Liver (tissue), 8 donors: ENCODE measurements at regions not wholly inside any gene's neighbourhood (a gene's known extent, or its start where the extent isn't known, plus 50 kb on each side); places are given as distances from the start of the nearest gene placed in this dataset.

Experiments used
- DNase-seq: peaks from one replicate; pipeline ENCODE4 v3.0.0-alpha.2; 2017; ENCODE audit warnings: low spot score
- H3K27ac ChIP-seq, 2 donors: one replicate each; pipeline ENCODE4 v1.7.0; 2013; ENCODE audit warnings: inconsistent platforms in 2 of 2, low read length in 2 of 2, control low read depth in 1 of 2, low read depth in 1 of 2, mild to moderate bottlenecking in 1 of 2
- H3K27me3 ChIP-seq, 4 donors: one replicate each; pipeline versions ENCODE4 v1.6.1 to v1.7.0; 2013; ENCODE audit warnings: low read length in 3 of 4, inconsistent platforms in 1 of 4, mild to moderate bottlenecking in 1 of 4, moderate library complexity in 1 of 4; ENCODE audit not compliant: control insufficient read depth in 4 of 4, insufficient read depth in 4 of 4
- H3K36me3 ChIP-seq, 4 donors: one replicate each; pipeline versions ENCODE4 v1.6.1 to v1.7.0; 2013; ENCODE audit warnings: low read length in 3 of 4, mild to moderate bottlenecking in 3 of 4, low read depth in 1 of 4, moderate library complexity in 1 of 4; ENCODE audit not compliant: control insufficient read depth in 4 of 4, insufficient read depth in 3 of 4
- H3K4me1 ChIP-seq, 4 donors: one replicate each; pipeline versions ENCODE4 v1.6.1 to v1.7.0; 2013; ENCODE audit warnings: low read length in 3 of 4, mild to moderate bottlenecking in 3 of 4, moderate library complexity in 1 of 4; ENCODE audit not compliant: control insufficient read depth in 4 of 4, insufficient read depth in 4 of 4
- H3K4me3 ChIP-seq, 3 donors: one replicate each; pipeline versions ENCODE4 v1.6.1 to v1.7.0; 2013; ENCODE audit warnings: low read length in 3 of 3, control low read depth in 1 of 3, low read depth in 1 of 3, mild to moderate bottlenecking in 1 of 3
- H3K9ac ChIP-seq, 2 donors: one replicate each; pipeline ENCODE4 v1.7.0; 2013; ENCODE audit warnings: low read length in 2 of 2, mild to moderate bottlenecking in 2 of 2, moderate library complexity in 2 of 2, control low read depth in 1 of 2, low read depth in 1 of 2
- H3K9me3 ChIP-seq, 4 donors: one replicate each; pipeline versions ENCODE4 v1.6.1 to v1.7.0; 2013; ENCODE audit warnings: low read length in 3 of 4; ENCODE audit not compliant: control insufficient read depth in 4 of 4
- ATF3 ChIP-seq: IDR thresholded peaks from 2 replicates; pipeline ENCODE4 v1.6.1; 2016; ENCODE audit warnings: antibody characterized with exemption
- CTCF ChIP-seq: fragments of 150-350 bp; IDR thresholded peaks from 2 replicates; pipeline ENCODE4 v1.5.1; 2017; ENCODE audit warnings: improper control_type of control experiment, low read depth, low read length; ENCODE audit not compliant: missing input control
- FOXA2 ChIP-seq: IDR thresholded peaks from 2 replicates; pipeline ENCODE4 v1.6.1; 2016; ENCODE audit warnings: antibody characterized with exemption
- GABPA ChIP-seq, 2 donors: IDR thresholded peaks in 1 of 2; conservative IDR thresholded peaks in 1 of 2; 2 replicates each; pipeline ENCODE4 v1.6.1; 2016; ENCODE audit warnings: antibody characterized with exemption in 2 of 2, mild to moderate bottlenecking in 1 of 2, moderate library complexity in 1 of 2
- HNF4A ChIP-seq, 2 donors: conservative IDR thresholded peaks; 2 replicates each; pipeline ENCODE4 v1.6.1; 2016; ENCODE audit warnings: antibody characterized with exemption in 2 of 2, mild to moderate bottlenecking in 2 of 2
- MAX ChIP-seq: IDR thresholded peaks from 2 replicates; pipeline ENCODE4 v1.6.1; 2016; ENCODE audit warnings: antibody characterized with exemption
- NR2F2 ChIP-seq: IDR thresholded peaks from 2 replicates; pipeline ENCODE4 v1.6.1; 2016; ENCODE audit warnings: antibody characterized with exemption
- RAD21 ChIP-seq, 2 donors: IDR thresholded peaks; 2 replicates each; pipeline ENCODE4 v1.6.1; 2016; ENCODE audit warnings: antibody characterized with exemption in 2 of 2, mild to moderate bottlenecking in 2 of 2
- SP1 ChIP-seq: IDR thresholded peaks from 2 replicates; pipeline ENCODE4 v1.6.1; 2018; ENCODE audit warnings: antibody characterized with exemption, mild to moderate bottlenecking
- TAF1 ChIP-seq: conservative IDR thresholded peaks from 2 replicates; pipeline ENCODE4 v1.6.1; 2016; ENCODE audit warnings: antibody characterized with exemption, mild to moderate bottlenecking
- YY1 ChIP-seq: IDR thresholded peaks from 2 replicates; pipeline ENCODE4 v1.6.1; 2016; ENCODE audit warnings: antibody characterized with exemption, mild to moderate bottlenecking
- WGBS: extraction: QIAGEN DNeasy Blood & Tissue Kit; methylation state at CpG from one replicate; pipeline ENCODE4 v1.1.7; 2013; 5-methylcytosine and 5-hydroxymethylcytosine counted together
- TF ChIP-seq, protein P1 (sequence below): IDR thresholded peaks from 2 replicates; pipeline ENCODE4 v1.6.1; 2016; ENCODE audit warnings: antibody characterized with exemption
- TF ChIP-seq, protein P2 (sequence below): IDR thresholded peaks from 2 replicates; pipeline ENCODE4 v1.6.1; 2016; ENCODE audit warnings: antibody characterized with exemption, mild to moderate bottlenecking
- donor health status: healthy.
- donor health status: healthy.
- donor health status: healthy.
- donor health status: healthy.
- donor health status: healthy.

DNA sequence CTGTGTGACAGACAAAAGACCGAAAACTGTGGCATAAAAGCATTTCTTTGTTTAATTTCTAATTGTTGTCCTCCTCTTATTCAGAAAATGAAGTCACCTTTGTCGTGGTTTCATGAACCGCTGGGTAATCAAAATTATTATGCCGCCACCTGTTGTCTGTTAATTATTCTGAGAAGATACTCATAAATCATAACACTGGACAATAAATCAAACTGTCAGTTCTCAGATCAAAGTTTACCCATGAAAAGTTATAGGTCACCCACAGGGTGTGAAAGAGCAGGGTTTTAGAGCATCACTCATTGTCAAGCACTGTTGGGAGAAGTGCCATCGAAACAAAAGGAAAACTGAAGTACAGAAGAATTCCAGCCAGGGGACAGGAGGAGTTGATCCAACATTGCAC lies 474.3 kb downstream of the NR2F2 start:
- Histone ChIP-seq H3K9ac (no peak overlapping the region), H3K27ac (no peak overlapping the region), H3K4me1 (no peaks in the 10 kb centered on the region), H3K36me3 (no peaks in the 10 kb centered on the region), H3K27me3 (peaks cover 0 to 2% (median under 1%) of the 10 kb centered on the region in 4 donors), H3K4me3 (no peak overlapping the region), H3K9me3 (no peaks in the 10 kb centered on the region)
- no peak for TF ChIP-seq RAD21 (IDR thresholded peaks at IDR 0.05)
- TF ChIP-seq GABPA (IDR thresholded peaks at IDR 0.05 in 1 of 2, conservative IDR thresholded peaks at IDR 0.05 in 1 of 2), result no peak
- no peak for TF ChIP-seq HNF4A (conservative IDR thresholded peaks at IDR 0.05)
- TF ChIP-seq FOXA2, result no peak
- TF ChIP-seq, protein P1, sequence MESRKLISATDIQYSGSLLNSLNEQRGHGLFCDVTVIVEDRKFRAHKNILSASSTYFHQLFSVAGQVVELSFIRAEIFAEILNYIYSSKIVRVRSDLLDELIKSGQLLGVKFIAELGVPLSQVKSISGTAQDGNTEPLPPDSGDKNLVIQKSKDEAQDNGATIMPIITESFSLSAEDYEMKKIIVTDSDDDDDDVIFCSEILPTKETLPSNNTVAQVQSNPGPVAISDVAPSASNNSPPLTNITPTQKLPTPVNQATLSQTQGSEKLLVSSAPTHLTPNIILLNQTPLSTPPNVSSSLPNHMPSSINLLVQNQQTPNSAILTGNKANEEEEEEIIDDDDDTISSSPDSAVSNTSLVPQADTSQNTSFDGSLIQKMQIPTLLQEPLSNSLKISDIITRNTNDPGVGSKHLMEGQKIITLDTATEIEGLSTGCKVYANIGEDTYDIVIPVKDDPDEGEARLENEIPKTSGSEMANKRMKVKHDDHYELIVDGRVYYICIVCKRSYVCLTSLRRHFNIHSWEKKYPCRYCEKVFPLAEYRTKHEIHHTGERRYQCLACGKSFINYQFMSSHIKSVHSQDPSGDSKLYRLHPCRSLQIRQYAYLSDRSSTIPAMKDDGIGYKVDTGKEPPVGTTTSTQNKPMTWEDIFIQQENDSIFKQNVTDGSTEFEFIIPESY, result no peak
- TF ChIP-seq ATF3, result no peak
- WGBS, result 73% methylated on average over 5 of the region's 5 CpGs
- DNase-seq, result no peak

DNA sequence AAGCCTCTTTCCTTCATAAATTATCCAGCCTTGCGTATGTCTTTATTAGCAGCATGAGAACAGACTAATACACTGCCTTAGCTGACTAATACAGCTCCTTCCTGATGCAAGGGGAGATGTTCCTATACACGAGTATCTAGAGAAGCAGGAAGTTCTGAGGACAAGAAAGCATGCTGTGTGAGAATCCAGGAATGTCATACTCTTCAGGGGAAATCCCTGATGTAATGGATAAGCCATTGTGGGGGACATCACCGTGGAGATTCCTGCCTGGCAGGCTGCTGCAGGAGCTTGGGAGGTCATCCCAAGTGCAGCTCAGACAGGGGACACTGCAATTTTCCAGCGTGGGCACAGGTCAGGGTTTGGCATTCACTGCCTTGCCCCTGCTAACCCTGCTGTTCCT lies 476.9 kb downstream of the NR2F2 start:
- H3K36me3 ChIP-seq, result no peaks in the 10 kb centered on the region
- no peak for DNase-seq
- 64% methylated on average over 4 of the region's 4 CpGs for WGBS
- H3K27me3 ChIP-seq, result peaks cover 0 to 3% (median under 1%) of the 10 kb centered on the region in 4 donors
- no peak overlapping the region for H3K4me3 ChIP-seq
- no peaks in the 10 kb centered on the region for H3K4me1 ChIP-seq
- H3K27ac ChIP-seq, result no peak overlapping the region
- no peaks in the 10 kb centered on the region for H3K9me3 ChIP-seq
- H3K9ac ChIP-seq, result no peak overlapping the region
- TF ChIP-seq, protein P2, sequence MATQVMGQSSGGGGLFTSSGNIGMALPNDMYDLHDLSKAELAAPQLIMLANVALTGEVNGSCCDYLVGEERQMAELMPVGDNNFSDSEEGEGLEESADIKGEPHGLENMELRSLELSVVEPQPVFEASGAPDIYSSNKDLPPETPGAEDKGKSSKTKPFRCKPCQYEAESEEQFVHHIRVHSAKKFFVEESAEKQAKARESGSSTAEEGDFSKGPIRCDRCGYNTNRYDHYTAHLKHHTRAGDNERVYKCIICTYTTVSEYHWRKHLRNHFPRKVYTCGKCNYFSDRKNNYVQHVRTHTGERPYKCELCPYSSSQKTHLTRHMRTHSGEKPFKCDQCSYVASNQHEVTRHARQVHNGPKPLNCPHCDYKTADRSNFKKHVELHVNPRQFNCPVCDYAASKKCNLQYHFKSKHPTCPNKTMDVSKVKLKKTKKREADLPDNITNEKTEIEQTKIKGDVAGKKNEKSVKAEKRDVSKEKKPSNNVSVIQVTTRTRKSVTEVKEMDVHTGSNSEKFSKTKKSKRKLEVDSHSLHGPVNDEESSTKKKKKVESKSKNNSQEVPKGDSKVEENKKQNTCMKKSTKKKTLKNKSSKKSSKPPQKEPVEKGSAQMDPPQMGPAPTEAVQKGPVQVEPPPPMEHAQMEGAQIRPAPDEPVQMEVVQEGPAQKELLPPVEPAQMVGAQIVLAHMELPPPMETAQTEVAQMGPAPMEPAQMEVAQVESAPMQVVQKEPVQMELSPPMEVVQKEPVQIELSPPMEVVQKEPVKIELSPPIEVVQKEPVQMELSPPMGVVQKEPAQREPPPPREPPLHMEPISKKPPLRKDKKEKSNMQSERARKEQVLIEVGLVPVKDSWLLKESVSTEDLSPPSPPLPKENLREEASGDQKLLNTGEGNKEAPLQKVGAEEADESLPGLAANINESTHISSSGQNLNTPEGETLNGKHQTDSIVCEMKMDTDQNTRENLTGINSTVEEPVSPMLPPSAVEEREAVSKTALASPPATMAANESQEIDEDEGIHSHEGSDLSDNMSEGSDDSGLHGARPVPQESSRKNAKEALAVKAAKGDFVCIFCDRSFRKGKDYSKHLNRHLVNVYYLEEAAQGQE, result no peak
- TF ChIP-seq CTCF (no peak), HNF4A (conservative IDR thresholded peaks at IDR 0.05) (no peak), MAX (no peak), TAF1 (no peak), SP1 (no peak), NR2F2 (no peak), YY1 (no peak)
- TF ChIP-seq, protein P1, result no peak
